Mesenchymal stem cell (in vitro differentiated cells and primary cell): ENCODE measurements at regions not wholly inside any gene's neighbourhood (a gene's known extent, or its start where the extent isn't known, plus 50 kb on each side); places are given as distances from the start of the nearest gene placed in this dataset.

Experiments
- DNase-seq: peaks from one replicate; pipeline ENCODE4 v3.0.0-alpha.2; 2013
- H2AFZ ChIP-seq: one replicate; pipeline ENCODE4 v1.6.1; 2013; ENCODE audit warnings: low read depth, mild to moderate bottlenecking, control low read depth, inconsistent platforms, low read length, moderate library complexity
- H2AK5ac ChIP-seq: 2 replicates; pipeline ENCODE4 v1.6.1; 2013; ENCODE audit warnings: low read length, moderate library complexity, mild to moderate bottlenecking, inconsistent platforms; ENCODE audit not compliant: severe bottlenecking
- H2BK120ac ChIP-seq: one replicate; pipeline ENCODE4 v1.6.1; 2013; ENCODE audit warnings: low read depth, mild to moderate bottlenecking, inconsistent platforms, low read length, moderate library complexity
- H2BK12ac ChIP-seq, 2 experiments: one replicate each; pipeline ENCODE4 v1.6.1; 2013; ENCODE audit warnings: inconsistent platforms in 2 of 2, low read length in 2 of 2, mild to moderate bottlenecking in 2 of 2, moderate library complexity in 2 of 2, control low read depth in 1 of 2
- H2BK15ac ChIP-seq: one replicate; pipeline ENCODE4 v1.6.1; 2013; ENCODE audit warnings: mild to moderate bottlenecking, low read depth, inconsistent platforms; ENCODE audit not compliant: poor library complexity, severe bottlenecking
- H2BK5ac ChIP-seq: 2 replicates; pipeline ENCODE4 v1.6.1; 2013; ENCODE audit warnings: low read depth, mild to moderate bottlenecking, low read length, control low read depth, inconsistent platforms; ENCODE audit not compliant: poor library complexity, severe bottlenecking
- H3K14ac ChIP-seq, 2 experiments: one replicate each; pipeline ENCODE4 v1.6.1; 2013; ENCODE audit warnings: inconsistent platforms in 2 of 2, low read length in 2 of 2, control low read depth in 1 of 2, mild to moderate bottlenecking in 1 of 2, moderate library complexity in 1 of 2
- H3K18ac ChIP-seq, 2 experiments: one replicate each; pipeline ENCODE4 v1.6.1; 2013; ENCODE audit warnings: inconsistent platforms in 2 of 2, low read length in 2 of 2, control low read depth in 1 of 2, low read depth in 1 of 2, mild to moderate bottlenecking in 1 of 2
- H3K23ac ChIP-seq, 2 experiments: one replicate each; pipeline ENCODE4 v1.6.1; 2013; ENCODE audit warnings: inconsistent platforms in 2 of 2, low read length in 2 of 2, mild to moderate bottlenecking in 2 of 2, moderate library complexity in 2 of 2, control low read depth in 1 of 2
- H3K27ac ChIP-seq: 2 replicates; pipeline ENCODE4 v1.5.1; 2013; ENCODE audit warnings: mild to moderate bottlenecking, moderate library complexity, low read length, control low read depth, inconsistent platforms; ENCODE audit not compliant: poor library complexity, severe bottlenecking
- H3K27me3 ChIP-seq, 2 experiments: 2 replicates each; pipeline versions ENCODE4 v1.6.1 to v1.7.0; 2013; ENCODE audit warnings: low read length in 2 of 2, mild to moderate bottlenecking in 2 of 2, moderate library complexity in 2 of 2, control low read depth in 1 of 2, inconsistent platforms in 1 of 2; ENCODE audit not compliant: control insufficient read depth in 1 of 2, insufficient read depth in 1 of 2
- H3K36me3 ChIP-seq, 2 experiments: 2 replicates each; pipeline versions ENCODE4 v1.6.1 to v1.7.0; 2013; ENCODE audit warnings: low read length in 2 of 2, control low read depth in 1 of 2, inconsistent platforms in 1 of 2, low read depth in 1 of 2, mild to moderate bottlenecking in 1 of 2; ENCODE audit not compliant: insufficient read depth in 2 of 2, control insufficient read depth in 1 of 2
- H3K4ac ChIP-seq, 2 experiments: one replicate each; pipeline ENCODE4 v1.6.1; 2013; ENCODE audit warnings: inconsistent platforms in 2 of 2, low read length in 2 of 2, mild to moderate bottlenecking in 2 of 2, moderate library complexity in 2 of 2, control low read depth in 1 of 2, low read depth in 1 of 2
- H3K4me1 ChIP-seq: 2 replicates; pipeline ENCODE4 v1.6.1; 2013; ENCODE audit warnings: low read depth, low read length, control low read depth; ENCODE audit not compliant: control insufficient read depth, insufficient read depth
- H3K4me2 ChIP-seq: 2 replicates; pipeline ENCODE4 v1.6.1; 2013; ENCODE audit warnings: low read length, mild to moderate bottlenecking, inconsistent platforms; ENCODE audit not compliant: poor library complexity, severe bottlenecking
- H3K4me3 ChIP-seq, 2 experiments: 2 replicates each; pipeline versions ENCODE4 v1.5.1 to v1.7.0; 2013; ENCODE audit warnings: low read length in 2 of 2, mild to moderate bottlenecking in 2 of 2, control low read depth in 1 of 2, low read depth in 1 of 2; ENCODE audit not compliant: insufficient read depth in 1 of 2
- H3K79me1 ChIP-seq: replicated peaks from 2 replicates; pipeline ENCODE4 v1.6.1; 2013; ENCODE audit warnings: mild to moderate bottlenecking, control low read depth, low read length, inconsistent platforms; ENCODE audit not compliant: poor library complexity, severe bottlenecking
- H3K9ac ChIP-seq: 2 replicates; pipeline ENCODE4 v1.7.0; 2013; ENCODE audit warnings: mild to moderate bottlenecking, low read length, moderate library complexity
- H3K9me3 ChIP-seq: 2 replicates; pipeline ENCODE4 v1.7.0; 2013; ENCODE audit warnings: mild to moderate bottlenecking, low read length; ENCODE audit not compliant: control insufficient read depth
- H4K8ac ChIP-seq: one replicate; pipeline ENCODE4 v1.6.1; 2013; ENCODE audit warnings: inconsistent platforms, mild to moderate bottlenecking, low read length, moderate library complexity
- H4K91ac ChIP-seq: one replicate; pipeline ENCODE4 v1.6.1; 2013; ENCODE audit warnings: mild to moderate bottlenecking, low read length, inconsistent platforms
- WGBS: methylation state at CpG from one replicate; pipeline ENCODE4 v1.1.7; 2013; ENCODE audit warnings: mixed read lengths; 5-methylcytosine and 5-hydroxymethylcytosine counted together

GRCh38 chr1:184882957-184883815 is 91.1 kb downstream of the NIBAN1 start:
- WGBS, result 93% methylated on average over 10 of the region's 10 CpGs
- Histone ChIP-seq H3K14ac (no peak overlapping the region), H3K79me1 (no peaks in the 10 kb centered on the region)

GRCh38 chr1:184881941-184882913 is 92.1 kb downstream of the NIBAN1 start:
- no peak overlapping the region for H4K91ac ChIP-seq
- no peak overlapping the region for H2BK120ac ChIP-seq
- no peak overlapping the region for H4K8ac ChIP-seq
- H2AFZ ChIP-seq, result no peak overlapping the region
- no peak overlapping the region for H3K4ac ChIP-seq
- H3K27ac ChIP-seq, result no peak overlapping the region
- no peak overlapping the region for H2AK5ac ChIP-seq
- H3K36me3 ChIP-seq, result peaks cover 0 to 55% of the 10 kb centered on the region in 2 experiments
- no peak overlapping the region for H3K4me3 ChIP-seq
- no peaks in the 10 kb centered on the region for H3K9me3 ChIP-seq
- H3K14ac ChIP-seq, result no peak overlapping the region
- WGBS, result 90% methylated on average over 8 of the region's 9 CpGs
- no peak overlapping the region for H2BK12ac ChIP-seq
- no peak overlapping the region for H3K23ac ChIP-seq
- H3K4me1 ChIP-seq, result peaks cover 6% of the 10 kb centered on the region
- no peaks in the 10 kb centered on the region for H3K27me3 ChIP-seq
- H3K9ac ChIP-seq, result peak overlapping the region; percentile 12
- H2BK5ac ChIP-seq, result no peak overlapping the region
- no peak for DNase-seq
- H3K79me1 ChIP-seq, result no peaks in the 10 kb centered on the region
- H2BK15ac ChIP-seq, result no peak overlapping the region
- H3K4me2 ChIP-seq, result no peak overlapping the region
- H3K18ac ChIP-seq, result no peak overlapping the region

More at GRCh38 chr1:184882957-184883815, 91.1 kb downstream of the NIBAN1 start:
- Histone ChIP-seq H3K9me3 (no peaks in the 10 kb centered on the region), H3K36me3 (peaks cover 0 to 63% of the 10 kb centered on the region in 2 experiments), H2AK5ac (no peak overlapping the region), H2AFZ (no peak overlapping the region), H2BK12ac (no peak overlapping the region), H2BK120ac (no peak overlapping the region), H3K4me2 (no peak overlapping the region), H2BK5ac (no peak overlapping the region), H3K23ac (no peak overlapping the region), H3K27me3 (no peaks in the 10 kb centered on the region), H3K18ac (no peak overlapping the region), H2BK15ac (no peak overlapping the region), H3K4me1 (peaks cover 8% of the 10 kb centered on the region), H3K27ac (no peak overlapping the region), H4K91ac (no peak overlapping the region), H4K8ac (no peak overlapping the region), H3K9ac (peak overlapping the region; percentile 12), H3K4ac (no peak overlapping the region), H3K4me3 (no peak overlapping the region)
- no peak for DNase-seq

- H4K8ac ChIP-seq, result no peak overlapping the region
- H2BK15ac ChIP-seq, result no peak overlapping the region
- H2AK5ac ChIP-seq, result no peak overlapping the region
- H3K79me1 ChIP-seq, result no peaks in the 10 kb centered on the region
- DNase-seq, result no peak
- H3K9me3 ChIP-seq, result no peaks in the 10 kb centered on the region
- H2BK12ac ChIP-seq, result no peak overlapping the region
- H3K27me3 ChIP-seq, result no peaks in the 10 kb centered on the region
- H3K23ac ChIP-seq, result no peak overlapping the region
- H3K4me3 ChIP-seq, result no peak overlapping the region
- H3K18ac ChIP-seq, result no peak overlapping the region
- peaks cover 0 to 67% of the 10 kb centered on the region in 2 experiments for H3K36me3 ChIP-seq
- H3K14ac ChIP-seq, result no peak overlapping the region
- WGBS, result 95% methylated on average over 3 of the region's 3 CpGs
- H2BK5ac ChIP-seq, result no peak overlapping the region
- H3K4me2 ChIP-seq, result no peak overlapping the region
- H3K9ac ChIP-seq, result no peak overlapping the region
- no peak overlapping the region for H2BK120ac ChIP-seq
- H3K4me1 ChIP-seq, result peaks cover 1% of the 10 kb centered on the region
- H3K27ac ChIP-seq, result no peak overlapping the region
- no peak overlapping the region for H4K91ac ChIP-seq
- H3K4ac ChIP-seq, result no peak overlapping the region
- no peak overlapping the region for H2AFZ ChIP-seq
Observed at GRCh38 chr1:184879876-184880557, 94.3 kb downstream of the NIBAN1 start.
